Endothelial cell of umbilical vein (primary cell): ENCODE measurements at regions not wholly inside any gene's neighbourhood (a gene's known extent, or its start where the extent isn't known, plus 50 kb on each side); places are given as distances from the start of the nearest gene placed in this dataset.

Experiments used
- CTCF ChIP-seq, 2 donors: IDR thresholded peaks; 1 replicate in 1 of 2; 2 replicates in 1 of 2; pipeline ENCODE4 v1.5.1; 2011; ENCODE audit warnings: low read length in 2 of 2, mild to moderate bottlenecking in 2 of 2, moderate library complexity in 2 of 2, control low read depth in 1 of 2, inconsistent platforms in 1 of 2, low read depth in 1 of 2; ENCODE audit not compliant: insufficient read depth in 1 of 2; ENCODE audit errors: extremely low read depth in 1 of 2
- EZH2 ChIP-seq: IDR thresholded peaks from 2 replicates; pipeline ENCODE4 v1.6.1; 2012; ENCODE audit warnings: borderline replicate concordance, low read depth, mild to moderate bottlenecking, moderate library complexity, low read length, inconsistent platforms; ENCODE audit not compliant: severe bottlenecking
- GATA2 ChIP-seq: IDR thresholded peaks from 2 replicates; pipeline ENCODE4 v1.7.0; 2011; ENCODE audit warnings: low read depth, mild to moderate bottlenecking, moderate library complexity, mixed read lengths, low read length; ENCODE audit not compliant: insufficient read length, insufficient read depth
- MAX ChIP-seq: IDR thresholded peaks from 2 replicates; pipeline ENCODE4 v1.6.1; 2011; ENCODE audit not compliant: insufficient read depth, insufficient read length
- POLR2A ChIP-seq: IDR thresholded peaks from 2 replicates; pipeline ENCODE4 v1.6.1; 2012; ENCODE audit warnings: low read depth, mild to moderate bottlenecking, control low read depth, low read length
- POLR2AphosphoS5 ChIP-seq: IDR thresholded peaks from 2 replicates; pipeline ENCODE4 v1.6.1; 2012; ENCODE audit warnings: low read depth, mild to moderate bottlenecking, control low read depth, low read length, moderate library complexity; ENCODE audit not compliant: insufficient read depth

- no peak for TF ChIP-seq POLR2AphosphoS5
- TF ChIP-seq EZH2 = no peak
- no peak for TF ChIP-seq CTCF (IDR thresholded peaks at IDR 0.05; ENCODE audit: extremely low read depth in 1 of 2, insufficient read depth in 1 of 2, low read depth in 1 of 2, low read length in 2 of 2)
- TF ChIP-seq POLR2A = no peak
- no peak for TF ChIP-seq GATA2
- TF ChIP-seq MAX = no peak
Observed at GRCh38 chr5:44178414-44178813, 210.8 kb downstream of the FGF10 start.
